ENCODE measurements at regions not wholly inside any gene's neighbourhood (a gene's known extent, or its start where the extent isn't known, plus 50 kb on each side); places are given as distances from the start of the nearest gene placed in this dataset.

DNA sequence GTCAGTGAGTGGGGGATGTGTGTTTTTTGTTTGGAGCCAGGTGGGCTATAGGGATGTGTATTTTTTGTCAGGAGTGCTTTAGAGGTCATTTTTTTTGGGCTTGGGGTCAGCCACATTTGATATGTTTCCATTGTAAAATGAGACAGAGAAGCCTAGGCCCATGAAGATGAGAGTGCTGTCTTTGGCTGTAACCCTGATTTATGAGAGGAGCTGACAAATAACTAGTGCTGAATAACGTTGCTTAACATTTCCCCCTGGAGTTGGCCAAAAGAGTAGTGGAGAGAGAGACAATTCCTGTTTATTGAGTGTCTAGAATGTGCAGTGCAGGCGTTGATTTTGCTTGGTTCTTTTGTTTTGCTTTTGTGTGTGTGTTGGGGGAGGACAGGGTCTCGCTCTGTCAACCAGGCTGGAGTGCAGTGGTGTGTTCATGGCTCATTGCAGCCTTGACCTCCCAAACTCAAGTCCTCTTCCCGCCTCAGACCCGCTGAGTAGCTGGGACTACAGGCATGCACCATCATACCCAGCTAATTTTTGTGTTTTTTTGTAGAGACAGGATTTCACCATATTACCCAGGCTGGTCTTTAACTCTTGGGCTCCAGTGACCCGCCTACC lies 64.7 kb downstream of the S1PR1 start:
- Histone ChIP-seq H3K79me2 (ENCODE audit: control insufficient read depth, insufficient read depth, low read length) (no peaks in the 10 kb centered on the region), H3K27me3 (ENCODE audit: control insufficient read depth in 2 of 2, insufficient read depth in 2 of 2, low read length in 2 of 2) (no peaks in the 10 kb centered on the region), H3K9me1 (replicated peaks; ENCODE audit: control insufficient read depth, extremely low read depth, insufficient read depth, low read length) (no peaks in the 10 kb centered on the region), H3K27ac (ENCODE audit: insufficient read depth, low read depth, low read length) (peak overlapping the region; percentile 69), H3K9ac (replicated peaks; ENCODE audit: extremely low read depth, insufficient read depth, low read length) (no peak overlapping the region), H3K4me1 (ENCODE audit: control insufficient read depth, extremely low read depth, insufficient read depth, low read length) (peaks cover 64% of the 10 kb centered on the region), H3K9me3 (replicated peaks; ENCODE audit: control insufficient read depth, insufficient read depth, low read length) (no peaks in the 10 kb centered on the region), H2AFZ (ENCODE audit: low read depth, low read length) (no peak overlapping the region), H4K20me1 (replicated peaks; ENCODE audit: control insufficient read depth, extremely low read depth, insufficient read depth, low read length) (no peaks in the 10 kb centered on the region), H3K36me3 (ENCODE audit: control insufficient read depth in 2 of 2, extremely low read depth in 1 of 2, insufficient read depth in 2 of 2, low read length in 2 of 2) (no peaks in the 10 kb centered on the region), H3K4me3 (replicated peaks in 1 of 3; ENCODE audit: insufficient read depth in 1 of 3, low read depth in 1 of 3, low read length in 3 of 3) (no peak overlapping the region), H3K4me2 (ENCODE audit: insufficient read depth, low read length) (peak overlapping the region; percentile 32)
- CTCF ChIA-PET = interaction anchor here (1.4 to 8.6 kb wide), 5 partner anchors 8 to 164 kb away, joined by 4 to 75 read pairs (median 12); no protein-coding TSS in a partner anchor
- intact Hi-C loops (cut with micrococcal nuclease) = loop anchor here (10.0 kb wide), 1 partner anchor 707 kb away; no protein-coding TSS in a partner anchor
- no peak for TF ChIP-seq POLR2A (IDR thresholded peaks at IDR 0.05; ENCODE audit: low read depth, low read length)
- TF ChIP-seq POLR2AphosphoS5 (IDR thresholded peaks at IDR 0.05; ENCODE audit: insufficient read depth, low read depth, low read length) = no peak
- TF ChIP-seq FOS (IDR thresholded peaks at IDR 0.05; ENCODE audit: borderline replicate concordance, insufficient read depth, low read length) = no peak
- POLR2A ChIA-PET = no interaction called here
- dilution Hi-C loops (cut with MboI; ENCODE audit: extremely low pct_ligation_motif_present, low sequenced_read_pairs) = loop anchor here (25.0 kb wide), 1 partner anchor 389 kb away; no protein-coding TSS in a partner anchor
- peak; percentile 55 for DNase-seq (ENCODE audit: low read depth, low spot score)
- no peak for FAIRE-seq
- TSS peak; percentile 46 for BruUV-seq (replicated peaks)

DNA sequence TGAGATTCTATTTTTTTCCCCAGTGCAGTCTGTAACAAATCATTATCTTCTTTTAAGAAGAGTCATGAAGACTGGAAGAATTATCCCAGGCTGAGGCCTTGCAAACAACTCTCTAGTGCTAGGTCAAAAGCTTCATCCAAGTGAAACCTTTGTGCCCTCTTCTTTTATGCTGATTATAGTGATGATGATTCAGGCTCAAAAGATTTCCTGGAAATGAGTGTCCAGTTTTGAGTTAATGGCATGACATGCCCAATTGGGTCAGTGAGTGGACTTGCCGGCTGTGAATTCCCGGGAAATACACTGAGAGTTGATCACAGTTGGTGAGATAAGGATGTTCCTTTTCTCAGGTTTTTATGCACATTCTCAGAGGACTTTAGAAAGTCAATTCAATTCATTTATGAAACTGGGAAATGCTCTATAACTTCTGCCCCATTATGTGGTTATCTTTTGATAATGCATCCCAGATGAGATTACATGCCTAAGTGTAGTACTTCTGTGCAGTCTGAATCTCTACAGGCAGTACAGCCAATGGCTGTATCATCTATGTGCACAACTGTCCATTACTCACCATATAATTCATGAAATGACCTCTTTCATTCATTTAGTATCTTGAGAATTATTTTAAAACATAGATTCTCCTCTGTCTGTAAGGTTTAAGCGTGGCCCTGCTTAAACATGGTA lies 66.2 kb downstream of the S1PR1 start:
- dilution Hi-C loops (cut with MboI; ENCODE audit: extremely low pct_ligation_motif_present, low sequenced_read_pairs) = loop anchor here (25.0 kb wide), 1 partner anchor 391 kb away; no protein-coding TSS in a partner anchor
- Histone ChIP-seq H3K4me2 (ENCODE audit: insufficient read depth, low read length) (peak overlapping the region; percentile 71), H3K4me3 (replicated peaks in 1 of 3; ENCODE audit: insufficient read depth in 1 of 3, low read depth in 1 of 3, low read length in 3 of 3) (no peak overlapping the region), H3K79me2 (ENCODE audit: control insufficient read depth, insufficient read depth, low read length) (no peaks in the 10 kb centered on the region), H3K9me3 (replicated peaks; ENCODE audit: control insufficient read depth, insufficient read depth, low read length) (no peaks in the 10 kb centered on the region), H3K27me3 (ENCODE audit: control insufficient read depth in 2 of 2, insufficient read depth in 2 of 2, low read length in 2 of 2) (no peaks in the 10 kb centered on the region), H3K36me3 (ENCODE audit: control insufficient read depth in 2 of 2, extremely low read depth in 1 of 2, insufficient read depth in 2 of 2, low read length in 2 of 2) (no peaks in the 10 kb centered on the region), H3K9ac (replicated peaks; ENCODE audit: extremely low read depth, insufficient read depth, low read length) (peak overlapping the region; percentile 8), H4K20me1 (replicated peaks; ENCODE audit: control insufficient read depth, extremely low read depth, insufficient read depth, low read length) (no peaks in the 10 kb centered on the region), H3K27ac (ENCODE audit: insufficient read depth, low read depth, low read length) (peak overlapping the region; percentile 51), H3K4me1 (ENCODE audit: control insufficient read depth, extremely low read depth, insufficient read depth, low read length) (peaks cover 59% of the 10 kb centered on the region), H2AFZ (ENCODE audit: low read depth, low read length) (no peak overlapping the region), H3K9me1 (replicated peaks; ENCODE audit: control insufficient read depth, extremely low read depth, insufficient read depth, low read length) (no peaks in the 10 kb centered on the region)
- TF ChIP-seq FOS (IDR thresholded peaks at IDR 0.05; ENCODE audit: borderline replicate concordance, insufficient read depth, low read length) = peak; percentile 99
- TF ChIP-seq, protein P1, sequence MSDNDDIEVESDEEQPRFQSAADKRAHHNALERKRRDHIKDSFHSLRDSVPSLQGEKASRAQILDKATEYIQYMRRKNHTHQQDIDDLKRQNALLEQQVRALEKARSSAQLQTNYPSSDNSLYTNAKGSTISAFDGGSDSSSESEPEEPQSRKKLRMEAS (IDR thresholded peaks at IDR 0.05; ENCODE audit: insufficient read depth, insufficient read length) = no peak
- TF ChIP-seq POLR2A (IDR thresholded peaks at IDR 0.05; ENCODE audit: low read depth, low read length) = peak; percentile 17
- peak; percentile 95 for TF ChIP-seq GATA2 (IDR thresholded peaks at IDR 0.05; ENCODE audit: insufficient read depth, insufficient read length, low read depth, low read length)
- TF ChIP-seq POLR2AphosphoS5 (IDR thresholded peaks at IDR 0.05; ENCODE audit: insufficient read depth, low read depth, low read length) = peak; percentile 74
- TF ChIP-seq JUN (IDR thresholded peaks at IDR 0.05; ENCODE audit: borderline replicate concordance, insufficient read depth, insufficient read length, low read depth) = peak; percentile 85
- TF ChIP-seq, protein P2, sequence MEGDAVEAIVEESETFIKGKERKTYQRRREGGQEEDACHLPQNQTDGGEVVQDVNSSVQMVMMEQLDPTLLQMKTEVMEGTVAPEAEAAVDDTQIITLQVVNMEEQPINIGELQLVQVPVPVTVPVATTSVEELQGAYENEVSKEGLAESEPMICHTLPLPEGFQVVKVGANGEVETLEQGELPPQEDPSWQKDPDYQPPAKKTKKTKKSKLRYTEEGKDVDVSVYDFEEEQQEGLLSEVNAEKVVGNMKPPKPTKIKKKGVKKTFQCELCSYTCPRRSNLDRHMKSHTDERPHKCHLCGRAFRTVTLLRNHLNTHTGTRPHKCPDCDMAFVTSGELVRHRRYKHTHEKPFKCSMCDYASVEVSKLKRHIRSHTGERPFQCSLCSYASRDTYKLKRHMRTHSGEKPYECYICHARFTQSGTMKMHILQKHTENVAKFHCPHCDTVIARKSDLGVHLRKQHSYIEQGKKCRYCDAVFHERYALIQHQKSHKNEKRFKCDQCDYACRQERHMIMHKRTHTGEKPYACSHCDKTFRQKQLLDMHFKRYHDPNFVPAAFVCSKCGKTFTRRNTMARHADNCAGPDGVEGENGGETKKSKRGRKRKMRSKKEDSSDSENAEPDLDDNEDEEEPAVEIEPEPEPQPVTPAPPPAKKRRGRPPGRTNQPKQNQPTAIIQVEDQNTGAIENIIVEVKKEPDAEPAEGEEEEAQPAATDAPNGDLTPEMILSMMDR (IDR thresholded peaks at IDR 0.05; ENCODE audit: extremely low read depth in 1 of 2, insufficient read depth in 1 of 2, low read depth in 1 of 2, low read length in 2 of 2) = no peak
- TF ChIP-seq EZH2 (IDR thresholded peaks at IDR 0.05; ENCODE audit: borderline replicate concordance, low read depth, low read length, severe bottlenecking) = no peak
- DNase-seq (ENCODE audit: low read depth, low spot score) (peak; percentile 82), FAIRE-seq (peak; percentile 90)
- CTCF ChIA-PET = interaction anchor here (0.9 to 8.6 kb wide), 4 partner anchors 13 to 64 kb away, joined by 3 to 75 read pairs (median 9); no protein-coding TSS in a partner anchor
- POLR2A ChIA-PET = no interaction called here
- intact Hi-C loops (cut with micrococcal nuclease) = loop anchor here (10.0 kb wide), 1 partner anchor 708 kb away; no protein-coding TSS in a partner anchor
- BruUV-seq (replicated peaks) = TSS peak; percentile 13
